ENCODE measurements at regions not wholly inside any gene's neighbourhood (a gene's known extent, or its start where the extent isn't known, plus 50 kb on each side); places are given as distances from the start of the nearest gene placed in this dataset.

GRCh38 chr9:99634186-99634585, 187.5 kb upstream of the NR4A3 start:
- TF ChIP-seq CTCF (IDR thresholded peaks at IDR 0.05) (no peak), KDM5A (IDR thresholded peaks at IDR 0.05) (no peak), MYC (IDR thresholded peaks at IDR 0.05; ENCODE audit: borderline replicate concordance, low read length) (no peak)
